CD14-positive monocyte (primary cell): ENCODE measurements at regions not wholly inside any gene's neighbourhood (a gene's known extent, or its start where the extent isn't known, plus 50 kb on each side); places are given as distances from the start of the nearest gene placed in this dataset.

Experiments used
- DNase-seq, 3 donors: peaks; one replicate each; pipeline ENCODE4 v3.0.0-alpha.2; 2011 to 2022
- H2AFZ ChIP-seq: 2 replicates; pipeline ENCODE4 v1.6.0; 2012; ENCODE audit warnings: mild to moderate bottlenecking, low read depth, low read length, inconsistent platforms; ENCODE audit not compliant: insufficient read depth, poor library complexity, severe bottlenecking
- H3K27ac ChIP-seq, 2 donors: 1 replicate in 1 of 2; 2 replicates in 1 of 2; pipeline ENCODE4 v1.5.1; 2012 to 2013; ENCODE audit warnings: low read length in 2 of 2, control low read depth in 1 of 2, inconsistent platforms in 1 of 2, low read depth in 1 of 2, mild to moderate bottlenecking in 1 of 2
- H3K27me3 ChIP-seq, 2 donors: one replicate each; pipeline versions ENCODE4 v1.6.0 to v1.6.1; 2011 to 2013; ENCODE audit warnings: low read length in 2 of 2; ENCODE audit not compliant: control insufficient read depth in 2 of 2, insufficient read depth in 2 of 2
- H3K36me3 ChIP-seq, 2 donors: replicated peaks in 1 of 2; 1 replicate in 1 of 2; 2 replicates in 1 of 2; pipeline versions ENCODE4 v1.5.1 to v1.6.1; 2012 to 2013; ENCODE audit warnings: low read length in 2 of 2, control low read depth in 1 of 2, inconsistent platforms in 1 of 2, mild to moderate bottlenecking in 1 of 2; ENCODE audit not compliant: insufficient read depth in 2 of 2, control insufficient read depth in 1 of 2
- H3K4me1 ChIP-seq, 2 donors: 1 replicate in 1 of 2; 2 replicates in 1 of 2; pipeline versions ENCODE4 v1.5.1 to v1.6.1; 2012 to 2013; ENCODE audit warnings: low read length in 2 of 2, control low read depth in 1 of 2, inconsistent platforms in 1 of 2, mild to moderate bottlenecking in 1 of 2, moderate library complexity in 1 of 2; ENCODE audit not compliant: insufficient read depth in 2 of 2, control insufficient read depth in 1 of 2
- H3K4me2 ChIP-seq: replicated peaks from 2 replicates; pipeline ENCODE3; 2012; ENCODE audit warnings: low read length, moderate library complexity, mild to moderate bottlenecking; ENCODE audit not compliant: poor library complexity, severe bottlenecking; ENCODE audit errors: extremely low read depth
- H3K4me3 ChIP-seq, 3 experiments: fragments of 200-600 bp in 1 of 3; sonication (generic) in 1 of 3; replicated peaks in 1 of 3; 1 replicate in 2 of 3; 2 replicates in 1 of 3; pipeline ENCODE4 v1.5.1; 2011 to 2013; ENCODE audit warnings: low read length in 3 of 3, mild to moderate bottlenecking in 3 of 3, control low read depth in 2 of 3, low read depth in 2 of 3, inconsistent platforms in 1 of 3, moderate library complexity in 1 of 3
- H3K79me2 ChIP-seq: 2 replicates; pipeline ENCODE4 v1.6.0; 2012; ENCODE audit warnings: mild to moderate bottlenecking, control low read depth, inconsistent platforms, low read length, moderate library complexity; ENCODE audit not compliant: insufficient read depth
- H3K9ac ChIP-seq: 2 replicates; pipeline ENCODE4 v1.6.0; 2017; ENCODE audit warnings: low read length, mild to moderate bottlenecking; ENCODE audit not compliant: insufficient read depth, poor library complexity, severe bottlenecking
- H3K9me3 ChIP-seq, 2 donors: replicated peaks in 1 of 2; 1 replicate in 1 of 2; 2 replicates in 1 of 2; pipeline versions ENCODE4 v1.5.1 to v1.6.1; 2012 to 2013; ENCODE audit warnings: low read length in 2 of 2, control low read depth in 1 of 2; ENCODE audit not compliant: control insufficient read depth in 1 of 2, insufficient read depth in 1 of 2
- H4K20me1 ChIP-seq: 2 replicates; pipeline ENCODE4 v1.6.0; 2012; ENCODE audit warnings: mild to moderate bottlenecking, low read length, control low read depth, moderate library complexity; ENCODE audit not compliant: insufficient read depth
- H3K27ac Mint-ChIP-seq, 7 donors: one replicate each; pipeline ENCODE4 v1.8.0; 2020; ENCODE audit warnings: mild to moderate bottlenecking in 7 of 7, mixed read lengths in 7 of 7, moderate library complexity in 6 of 7, inconsistent platforms in 2 of 7
- H3K27me3 Mint-ChIP-seq, 3 donors: one replicate each; pipeline ENCODE4 v1.8.0; 2021 to 2022; ENCODE audit warnings: low read depth in 3 of 3, mild to moderate bottlenecking in 3 of 3, mixed read lengths in 3 of 3, moderate library complexity in 3 of 3, inconsistent platforms in 1 of 3
- H3K36me3 Mint-ChIP-seq, 2 donors: one replicate each; pipeline ENCODE4 v1.8.0; 2020; ENCODE audit warnings: mixed read lengths in 2 of 2, inconsistent platforms in 1 of 2, mild to moderate bottlenecking in 1 of 2
- H3K4me1 Mint-ChIP-seq: one replicate; pipeline ENCODE4 v1.8.0; 2020; ENCODE audit warnings: mild to moderate bottlenecking, mixed read lengths
- H3K4me3 Mint-ChIP-seq, 2 donors: one replicate each; pipeline ENCODE4 v1.8.0; 2020; ENCODE audit warnings: mild to moderate bottlenecking in 2 of 2, mixed read lengths in 2 of 2, moderate library complexity in 1 of 2
- H3K9me3 Mint-ChIP-seq, 7 donors: one replicate each; pipeline ENCODE4 v1.8.0; 2020 to 2022; ENCODE audit warnings: mixed read lengths in 7 of 7, mild to moderate bottlenecking in 6 of 7, moderate library complexity in 6 of 7, inconsistent platforms in 2 of 7
- CTCF ChIP-seq: fragments of 200-600 bp; IDR thresholded peaks from one replicate; pipeline ENCODE4 v1.8.0; 2022; ENCODE audit warnings: antibody characterized with exemption, mild to moderate bottlenecking
- WGBS: methylation state at CpG from one replicate; pipeline ENCODE4 v1.1.5; 2013; ENCODE audit warnings: missing lambda C conversion rate; ENCODE audit not compliant: insufficient coverage; 5-methylcytosine and 5-hydroxymethylcytosine counted together
- intact Hi-C, 2 donors: fragments of 100-400 bp; cut with micrococcal nuclease; formaldehyde crosslinking; loops; one replicate each; pipeline versions ENCODE4 v1.15.0 to v1.15.1; 2023

- Histone ChIP-seq H3K79me2 (no peaks in the 10 kb centered on the region), H3K4me1 (no peaks in the 10 kb centered on the region), H3K27me3 (no peaks in the 10 kb centered on the region), H3K4me3 (no peak overlapping the region), H3K9ac (no peak overlapping the region), H4K20me1 (no peaks in the 10 kb centered on the region), H3K36me3 (no peaks in the 10 kb centered on the region), H2AFZ (no peak overlapping the region), H3K27ac (no peak overlapping the region), H3K9me3 (no peaks in the 10 kb centered on the region), H3K4me2 (no peak overlapping the region)
- H3K9me3 Mint-ChIP-seq, result peaks cover 0 to 7% (median 2%) of the 10 kb centered on the region in 7 donors
- no peaks in the 10 kb centered on the region for H3K36me3 Mint-ChIP-seq
- intact Hi-C loops, result no loop called here
- no peak for DNase-seq
- 100% methylated on average over 1 of the region's 2 CpGs for WGBS
- H3K27ac Mint-ChIP-seq, result no peak overlapping the region
- H3K4me1 Mint-ChIP-seq, result no peaks in the 10 kb centered on the region
- H3K27me3 Mint-ChIP-seq, result peaks cover 0 to 2% (median 0%) of the 10 kb centered on the region in 3 donors
- no peak overlapping the region for H3K4me3 Mint-ChIP-seq
- TF ChIP-seq CTCF, result no peak
Observed at GRCh38 chr9:2373648-2374047, 247.9 kb upstream of the VLDLR start.

GRCh38 chr9:2375114-2375513, 246.5 kb upstream of the VLDLR start:
- no peak for DNase-seq
- no peak overlapping the region for H3K27ac Mint-ChIP-seq

More at GRCh38 chr9:2375114-2375513, 246.5 kb upstream of the VLDLR start:
- no peak overlapping the region for H2AFZ ChIP-seq
- H3K27ac ChIP-seq, result no peak overlapping the region
- no peaks in the 10 kb centered on the region for H3K4me1 ChIP-seq
- H3K9me3 ChIP-seq, result no peaks in the 10 kb centered on the region
- no peak overlapping the region for H3K4me3 ChIP-seq
- H3K36me3 ChIP-seq, result no peaks in the 10 kb centered on the region
- no peaks in the 10 kb centered on the region for H3K79me2 ChIP-seq
- Mint-ChIP-seq H3K36me3 (no peaks in the 10 kb centered on the region), H3K4me3 (no peak overlapping the region), H3K4me1 (no peaks in the 10 kb centered on the region), H3K27me3 (peaks cover 0 to 3% (median 0%) of the 10 kb centered on the region in 3 donors), H3K9me3 (peaks cover 0 to 7% (median 3%) of the 10 kb centered on the region in 7 donors)
- no CpG with 5 or more reads among the region's 2 CpGs for WGBS
- no peak overlapping the region for H3K9ac ChIP-seq
- H3K27me3 ChIP-seq, result no peaks in the 10 kb centered on the region
- H3K4me2 ChIP-seq, result no peak overlapping the region
- no peaks in the 10 kb centered on the region for H4K20me1 ChIP-seq
- no peak for TF ChIP-seq CTCF
- intact Hi-C loops, result no loop called here
